ENCODE measurements at regions not wholly inside any gene's neighbourhood (a gene's known extent, or its start where the extent isn't known, plus 50 kb on each side); places are given as distances from the start of the nearest gene placed in this dataset.

DNA sequence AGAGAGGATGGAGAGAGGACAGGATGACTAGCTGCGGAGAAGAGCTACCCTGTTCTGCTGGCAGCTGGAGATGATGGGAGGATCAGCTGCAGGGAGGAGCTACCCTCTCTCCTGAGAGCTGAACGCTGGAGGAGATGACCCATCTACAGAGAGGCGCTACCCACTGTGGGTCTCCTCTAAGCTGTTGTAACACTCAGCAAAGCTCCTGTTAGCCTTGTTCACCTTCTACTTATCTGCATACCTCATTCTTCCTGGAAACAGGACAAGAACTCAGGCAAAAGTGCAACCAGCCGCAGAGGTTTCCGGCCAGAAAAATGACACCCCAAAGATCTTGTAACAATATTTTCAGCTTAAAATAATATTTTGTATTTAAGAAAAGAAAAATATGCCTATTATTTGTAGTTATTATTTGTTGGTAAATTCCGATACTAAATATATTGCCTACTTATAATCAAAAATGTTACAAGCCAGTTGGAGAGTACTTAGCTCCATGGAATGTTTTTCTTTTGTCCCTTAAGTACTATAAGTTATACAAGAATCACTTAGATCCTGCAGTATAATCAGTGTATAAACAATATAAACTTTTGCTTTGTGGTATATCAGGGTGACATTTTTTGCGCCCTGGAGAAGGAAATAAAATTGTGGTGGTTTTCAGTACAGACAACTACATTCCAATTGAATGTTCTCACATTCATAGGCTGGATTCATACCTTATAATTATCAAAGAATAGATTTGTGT, 1188.0 kb upstream of the CADM2 start:
- Histone ChIP-seq H3K27ac (ENCODE audit: low read depth, low read length, poor library complexity, severe bottlenecking) (no peak overlapping the region), H3K9me2 (ENCODE audit: insufficient read depth, low read length) (no peaks in the 10 kb centered on the region), H3K4me3 (ENCODE audit: low read depth, low read length, poor library complexity, severe bottlenecking) (no peak overlapping the region), H3K4me1 (ENCODE audit: insufficient read depth, low read length, poor library complexity, severe bottlenecking) (no peaks in the 10 kb centered on the region), H3K9me3 (ENCODE audit: low read length) (0 out of 2 replicates have a peak, but pooled peaks cover 3% of the 10 kb centered on the region), H2AFZ (ENCODE audit: low read length) (no peak overlapping the region), H4K20me1 (ENCODE audit: insufficient read depth, low read length) (no peaks in the 10 kb centered on the region), H3K36me3 (ENCODE audit: insufficient read depth, low read length) (no peaks in the 10 kb centered on the region), H3K79me2 (ENCODE audit: insufficient read depth, low read depth, low read length) (no peaks in the 10 kb centered on the region), H3K4me2 (ENCODE audit: low read length) (no peak overlapping the region)
- intact Hi-C loops (cut with micrococcal nuclease; ENCODE audit: unreplicated experiment), result no loop called here
- ChIA-PET CTCF (ENCODE audit: unreplicated experiment) (no interaction called here), POLR2A (no interaction called here)
- no peak for DNase-seq (ENCODE audit: low spot score)
- BruUV-seq (replicated peaks), result no TSS peak
- TF ChIP-seq EZH2phosphoT487 (IDR thresholded peaks at IDR 0.05; ENCODE audit: borderline replicate concordance, low read depth, low read length) (no peak), CTCF (conservative IDR thresholded peaks at IDR 0.05; ENCODE audit: low read length) (no peak)

- Histone ChIP-seq H3K4me2 (ENCODE audit: low read length) (no peak overlapping the region), H3K79me2 (ENCODE audit: insufficient read depth, low read depth, low read length) (no peaks in the 10 kb centered on the region), H3K27ac (ENCODE audit: low read depth, low read length, poor library complexity, severe bottlenecking) (no peak overlapping the region), H4K20me1 (ENCODE audit: insufficient read depth, low read length) (no peaks in the 10 kb centered on the region), H3K4me1 (ENCODE audit: insufficient read depth, low read length, poor library complexity, severe bottlenecking) (no peaks in the 10 kb centered on the region), H3K36me3 (ENCODE audit: insufficient read depth, low read length) (no peaks in the 10 kb centered on the region), H3K4me3 (ENCODE audit: low read depth, low read length, poor library complexity, severe bottlenecking) (no peak overlapping the region), H3K9me3 (ENCODE audit: low read length) (no peaks in the 10 kb centered on the region), H2AFZ (ENCODE audit: low read length) (no peak overlapping the region), H3K9me2 (ENCODE audit: insufficient read depth, low read length) (no peaks in the 10 kb centered on the region)
- intact Hi-C loops (cut with micrococcal nuclease; ENCODE audit: unreplicated experiment), result no loop called here
- ChIA-PET CTCF (ENCODE audit: unreplicated experiment) (no interaction called here), POLR2A (no interaction called here)
- no peak for TF ChIP-seq CTCF (conservative IDR thresholded peaks at IDR 0.05; ENCODE audit: low read length)
- BruUV-seq (replicated peaks), result no TSS peak
- no peak for DNase-seq (ENCODE audit: low spot score)
These were observed 1156.0 kb upstream of the CADM2 start for GRCh38 chr3:83802801-83803200.

- no peaks in the 10 kb centered on the region for H3K79me2 ChIP-seq (ENCODE audit: insufficient read depth, low read depth, low read length)
- H3K36me3 ChIP-seq (ENCODE audit: insufficient read depth, low read length), result no peaks in the 10 kb centered on the region
- no peak overlapping the region for H3K4me2 ChIP-seq (ENCODE audit: low read length)
- BruUV-seq (replicated peaks), result no TSS peak
- intact Hi-C loops (cut with micrococcal nuclease; ENCODE audit: unreplicated experiment), result no loop called here
- no peak for TF ChIP-seq CTCF (conservative IDR thresholded peaks at IDR 0.05; ENCODE audit: low read length)
- no peak for TF ChIP-seq EZH2phosphoT487 (IDR thresholded peaks at IDR 0.05; ENCODE audit: borderline replicate concordance, low read depth, low read length)
- no peak overlapping the region for H3K4me3 ChIP-seq (ENCODE audit: low read depth, low read length, poor library complexity, severe bottlenecking)
- H2AFZ ChIP-seq (ENCODE audit: low read length), result no peak overlapping the region
- POLR2A ChIA-PET, result no interaction called here
- no peaks in the 10 kb centered on the region for H3K9me2 ChIP-seq (ENCODE audit: insufficient read depth, low read length)
- CTCF ChIA-PET (ENCODE audit: unreplicated experiment), result no interaction called here
- DNase-seq (ENCODE audit: low spot score), result no peak
- H3K9me3 ChIP-seq (ENCODE audit: low read length), result no peaks in the 10 kb centered on the region
- H3K27ac ChIP-seq (ENCODE audit: low read depth, low read length, poor library complexity, severe bottlenecking), result no peak overlapping the region
- H4K20me1 ChIP-seq (ENCODE audit: insufficient read depth, low read length), result no peaks in the 10 kb centered on the region
- no peaks in the 10 kb centered on the region for H3K4me1 ChIP-seq (ENCODE audit: insufficient read depth, low read length, poor library complexity, severe bottlenecking)
These were observed 1151.3 kb upstream of the CADM2 start for GRCh38 chr3:83807511-83807910.

Measured in OCI-LY7 (cell line).